OCI-LY7 (cell line): ENCODE measurements at regions not wholly inside any gene's neighbourhood (a gene's known extent, or its start where the extent isn't known, plus 50 kb on each side); places are given as distances from the start of the nearest gene placed in this dataset.

ENCODE experiments used
- EZH2phosphoT487 ChIP-seq: fragments of 200-600 bp; sonication (generic); IDR thresholded peaks from 2 replicates; pipeline ENCODE4 v1.6.1; 2018; ENCODE audit warnings: low read depth, borderline replicate concordance, mild to moderate bottlenecking, mixed run types, antibody characterized with exemption, low read length, moderate library complexity, mixed read lengths
- TF ChIP-seq, protein P1 (sequence below): fragments of 200-600 bp; sonication (generic); conservative IDR thresholded peaks from 2 replicates; pipeline ENCODE4 v1.5.1; 2014; ENCODE audit warnings: mild to moderate bottlenecking, antibody characterized with exemption, low read length, moderate library complexity, mixed read lengths

- TF ChIP-seq, protein P1, sequence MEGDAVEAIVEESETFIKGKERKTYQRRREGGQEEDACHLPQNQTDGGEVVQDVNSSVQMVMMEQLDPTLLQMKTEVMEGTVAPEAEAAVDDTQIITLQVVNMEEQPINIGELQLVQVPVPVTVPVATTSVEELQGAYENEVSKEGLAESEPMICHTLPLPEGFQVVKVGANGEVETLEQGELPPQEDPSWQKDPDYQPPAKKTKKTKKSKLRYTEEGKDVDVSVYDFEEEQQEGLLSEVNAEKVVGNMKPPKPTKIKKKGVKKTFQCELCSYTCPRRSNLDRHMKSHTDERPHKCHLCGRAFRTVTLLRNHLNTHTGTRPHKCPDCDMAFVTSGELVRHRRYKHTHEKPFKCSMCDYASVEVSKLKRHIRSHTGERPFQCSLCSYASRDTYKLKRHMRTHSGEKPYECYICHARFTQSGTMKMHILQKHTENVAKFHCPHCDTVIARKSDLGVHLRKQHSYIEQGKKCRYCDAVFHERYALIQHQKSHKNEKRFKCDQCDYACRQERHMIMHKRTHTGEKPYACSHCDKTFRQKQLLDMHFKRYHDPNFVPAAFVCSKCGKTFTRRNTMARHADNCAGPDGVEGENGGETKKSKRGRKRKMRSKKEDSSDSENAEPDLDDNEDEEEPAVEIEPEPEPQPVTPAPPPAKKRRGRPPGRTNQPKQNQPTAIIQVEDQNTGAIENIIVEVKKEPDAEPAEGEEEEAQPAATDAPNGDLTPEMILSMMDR = no peak
- TF ChIP-seq EZH2phosphoT487 = no peak
These were observed 619.5 kb upstream of the CADM1 start for GRCh38 chr11:116123739-116124138.
